Loucy (cell line): ENCODE measurements at regions not wholly inside any gene's neighbourhood (a gene's known extent, or its start where the extent isn't known, plus 50 kb on each side); places are given as distances from the start of the nearest gene placed in this dataset.
"Not testable (repeated sequence)": the region's sequence is repeated elsewhere in the genome, so short reads cannot be mapped to it uniquely, and the experiment has no call there.

Experiments
- H2AFZ ChIP-seq: fragments of 200-600 bp; sonication (generic); 2 replicates; pipeline ENCODE4 v1.6.0; 2016; ENCODE audit warnings: antibody characterized with exemption, mild to moderate bottlenecking, low read length, moderate library complexity
- H3F3A ChIP-seq: fragments of 200-600 bp; 2 replicates; pipeline ENCODE4 v1.6.0; 2016; ENCODE audit warnings: antibody characterized with exemption, low read depth, mild to moderate bottlenecking
- H3K27me3 ChIP-seq: fragments of 200-600 bp; sonication (generic); 2 replicates; pipeline ENCODE4 v1.6.1; 2014; ENCODE audit warnings: low read length, mild to moderate bottlenecking; ENCODE audit not compliant: insufficient read depth, poor library complexity, severe bottlenecking
- H3K36me3 ChIP-seq: fragments of 200-600 bp; sonication (generic); 2 replicates; pipeline ENCODE4 v1.6.1; 2016; ENCODE audit warnings: low read length; ENCODE audit not compliant: insufficient read depth
- H3K4me1 ChIP-seq: fragments of 200-600 bp; sonication (generic); 2 replicates; pipeline ENCODE4 v1.5.1; 2014; ENCODE audit warnings: low read length, mild to moderate bottlenecking; ENCODE audit not compliant: insufficient read depth, poor library complexity, severe bottlenecking
- H3K4me2 ChIP-seq: fragments of 200-600 bp; sonication (generic); 2 replicates; pipeline ENCODE4 v1.6.0; 2014; ENCODE audit warnings: antibody characterized with exemption, low read length, low read depth, mild to moderate bottlenecking; ENCODE audit not compliant: poor library complexity, severe bottlenecking
- H3K4me3 ChIP-seq: fragments of 200-600 bp; sonication (generic); 2 replicates; pipeline ENCODE4 v1.5.1; 2014; ENCODE audit warnings: low read length, mild to moderate bottlenecking, mixed read lengths; ENCODE audit not compliant: poor library complexity, severe bottlenecking
- H3K79me2 ChIP-seq: fragments of 200-600 bp; sonication (generic); 2 replicates; pipeline ENCODE4 v1.6.1; 2014; ENCODE audit warnings: low read length; ENCODE audit not compliant: insufficient read depth
- H3K9ac ChIP-seq: fragments of 200-600 bp; sonication (generic); 2 replicates; pipeline ENCODE4 v1.6.0; 2014; ENCODE audit warnings: mild to moderate bottlenecking, low read depth, low read length, moderate library complexity; ENCODE audit not compliant: poor library complexity, severe bottlenecking
- H3K9me2 ChIP-seq: fragments of 200-600 bp; sonication (generic); replicated peaks from 2 replicates; pipeline ENCODE4 v1.6.1; 2016; ENCODE audit warnings: low read depth, low read length, mixed read lengths
- H3K9me3 ChIP-seq: fragments of 200-600 bp; sonication (generic); 2 replicates; pipeline ENCODE4 v1.6.1; 2014; ENCODE audit warnings: mild to moderate bottlenecking, antibody characterized with exemption, low read length, low read depth; ENCODE audit not compliant: insufficient read depth
- H4K20me1 ChIP-seq: fragments of 200-600 bp; sonication (generic); 2 replicates; pipeline ENCODE4 v1.6.0; 2014; ENCODE audit warnings: antibody characterized with exemption, low read length, mild to moderate bottlenecking; ENCODE audit not compliant: insufficient read depth, poor library complexity, severe bottlenecking
- EZH2phosphoT487 ChIP-seq: fragments of 200-600 bp; IDR thresholded peaks from 2 replicates; pipeline ENCODE4 v1.6.1; 2018; ENCODE audit warnings: antibody characterized with exemption, mild to moderate bottlenecking, moderate library complexity, borderline replicate concordance
- TF ChIP-seq, protein P1 (sequence below): fragments of 200-600 bp; sonication (generic); conservative IDR thresholded peaks from 2 replicates; pipeline ENCODE4 v1.5.1; 2014; ENCODE audit warnings: mild to moderate bottlenecking, antibody characterized with exemption, low read length

DNA sequence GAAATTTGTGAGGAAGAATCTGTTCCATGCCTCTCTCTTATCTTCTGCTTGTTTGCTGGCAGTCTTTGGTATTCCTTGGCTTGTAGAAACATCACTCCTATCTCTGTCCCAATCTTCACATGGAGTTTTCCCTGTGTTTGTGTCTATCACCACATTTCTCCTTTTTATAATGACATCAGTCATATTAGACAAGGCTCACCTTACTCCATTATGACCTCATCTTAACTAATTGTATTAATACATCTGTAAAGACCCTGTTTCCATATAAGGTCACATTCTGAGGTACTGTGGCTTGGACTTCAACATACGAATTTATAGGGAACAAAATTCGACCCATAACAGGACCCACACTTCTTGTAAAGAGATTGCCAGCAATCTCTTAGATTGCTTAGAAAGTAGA lies 72.3 kb upstream of the POGK start:
- Histone ChIP-seq H3K9me2 (no peaks in the 10 kb centered on the region), H4K20me1 (no peaks in the 10 kb centered on the region), H3K79me2 (no peaks in the 10 kb centered on the region), H3K4me2 (no peak overlapping the region), H3K27me3 (no peaks in the 10 kb centered on the region), H3K9me3 (no peaks in the 10 kb centered on the region; the same call in 1 of the 2 replicates), H3K4me1 (no peaks in the 10 kb centered on the region), H3K4me3 (no peak overlapping the region), H2AFZ (no peak overlapping the region), H3K36me3 (no peaks in the 10 kb centered on the region), H3F3A (no peaks in the 10 kb centered on the region), H3K9ac (no peak overlapping the region)
- TF ChIP-seq EZH2phosphoT487: no peak
- TF ChIP-seq, protein P1, sequence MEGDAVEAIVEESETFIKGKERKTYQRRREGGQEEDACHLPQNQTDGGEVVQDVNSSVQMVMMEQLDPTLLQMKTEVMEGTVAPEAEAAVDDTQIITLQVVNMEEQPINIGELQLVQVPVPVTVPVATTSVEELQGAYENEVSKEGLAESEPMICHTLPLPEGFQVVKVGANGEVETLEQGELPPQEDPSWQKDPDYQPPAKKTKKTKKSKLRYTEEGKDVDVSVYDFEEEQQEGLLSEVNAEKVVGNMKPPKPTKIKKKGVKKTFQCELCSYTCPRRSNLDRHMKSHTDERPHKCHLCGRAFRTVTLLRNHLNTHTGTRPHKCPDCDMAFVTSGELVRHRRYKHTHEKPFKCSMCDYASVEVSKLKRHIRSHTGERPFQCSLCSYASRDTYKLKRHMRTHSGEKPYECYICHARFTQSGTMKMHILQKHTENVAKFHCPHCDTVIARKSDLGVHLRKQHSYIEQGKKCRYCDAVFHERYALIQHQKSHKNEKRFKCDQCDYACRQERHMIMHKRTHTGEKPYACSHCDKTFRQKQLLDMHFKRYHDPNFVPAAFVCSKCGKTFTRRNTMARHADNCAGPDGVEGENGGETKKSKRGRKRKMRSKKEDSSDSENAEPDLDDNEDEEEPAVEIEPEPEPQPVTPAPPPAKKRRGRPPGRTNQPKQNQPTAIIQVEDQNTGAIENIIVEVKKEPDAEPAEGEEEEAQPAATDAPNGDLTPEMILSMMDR: no peak

DNA sequence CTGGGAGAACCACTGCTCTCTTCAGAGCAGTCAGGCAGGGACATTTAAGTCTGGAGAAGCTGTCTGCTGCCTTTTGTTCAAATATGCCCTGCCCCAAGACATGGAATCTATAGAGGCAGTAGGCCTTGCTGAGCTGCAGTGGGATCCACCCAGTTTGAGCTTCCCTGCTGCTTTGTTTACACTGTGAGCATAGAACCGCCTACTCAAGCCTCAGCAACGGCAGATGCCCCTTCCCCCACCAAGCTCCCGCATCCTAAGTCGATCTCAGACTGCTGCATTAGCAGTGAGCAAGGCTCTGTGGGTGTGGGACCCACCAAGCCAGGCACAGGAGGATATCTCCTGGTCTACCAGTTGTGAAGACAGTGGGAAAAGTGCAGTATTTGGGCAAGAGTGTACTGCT lies 54.6 kb upstream of the POGK start:
- H3K27me3 ChIP-seq, H3K9ac ChIP-seq, H3K79me2 ChIP-seq, H3F3A ChIP-seq, H2AFZ ChIP-seq, H3K9me2 ChIP-seq, H3K36me3 ChIP-seq, H4K20me1 ChIP-seq, H3K4me2 ChIP-seq, H3K4me3 ChIP-seq, H3K9me3 ChIP-seq, H3K4me1 ChIP-seq: not testable (repeated sequence)

DNA sequence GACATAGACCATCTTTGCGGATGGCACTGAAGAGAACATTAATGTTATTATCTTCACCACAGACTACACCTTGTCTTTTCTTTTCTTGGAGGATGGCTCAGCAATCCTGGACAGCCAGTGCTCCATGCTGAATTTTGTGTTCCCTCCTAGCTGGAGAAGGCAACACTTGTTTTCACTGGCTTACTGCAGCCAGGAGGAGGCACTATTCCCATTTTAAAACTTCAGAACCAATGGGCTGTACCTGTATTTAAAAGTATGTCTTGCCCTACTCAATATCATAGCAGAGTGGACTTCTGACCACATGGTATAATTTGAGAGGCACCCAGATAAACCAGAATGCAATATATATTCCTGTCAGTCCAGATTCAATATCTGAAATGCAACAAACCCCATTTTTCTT lies 53.3 kb upstream of the POGK start:
- no peaks in the 10 kb centered on the region for H3K27me3 ChIP-seq
- no peak overlapping the region for H2AFZ ChIP-seq
- H3K9me3 ChIP-seq: no peaks in the 10 kb centered on the region
- no peaks in the 10 kb centered on the region for H3K79me2 ChIP-seq
- no peaks in the 10 kb centered on the region for H3K9me2 ChIP-seq
- TF ChIP-seq, protein P1: peak; percentile 46
- TF ChIP-seq EZH2phosphoT487: no peak
- no peaks in the 10 kb centered on the region for H4K20me1 ChIP-seq
- no peak overlapping the region for H3K4me2 ChIP-seq
- no peak overlapping the region for H3K9ac ChIP-seq
- H3K4me1 ChIP-seq: no peaks in the 10 kb centered on the region
- no peaks in the 10 kb centered on the region for H3K36me3 ChIP-seq
- H3F3A ChIP-seq: no peaks in the 10 kb centered on the region
- H3K4me3 ChIP-seq: no peak overlapping the region

DNA sequence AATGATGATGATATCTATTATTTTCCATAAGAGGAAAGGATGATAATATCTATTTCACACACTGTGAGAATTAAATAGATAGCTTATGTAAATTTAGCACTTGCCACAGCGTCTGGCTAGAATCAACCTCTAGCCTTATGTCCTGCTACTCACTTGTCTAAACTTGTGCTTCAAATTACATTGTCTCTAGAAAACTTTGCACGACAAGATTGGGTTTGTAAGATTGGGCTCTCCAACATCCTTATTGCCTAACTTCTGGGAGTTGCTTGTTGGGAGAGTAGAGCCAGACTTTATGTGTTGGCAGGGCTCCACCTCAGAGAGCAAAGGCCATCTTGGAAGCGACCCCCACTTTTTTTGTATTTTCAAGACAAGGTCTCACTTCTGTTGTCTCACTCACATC lies 50.0 kb upstream of the POGK start:
- no peaks in the 10 kb centered on the region for H4K20me1 ChIP-seq
- no peaks in the 10 kb centered on the region for H3K79me2 ChIP-seq
- H3K27me3 ChIP-seq: peaks cover 4% of the 10 kb centered on the region
- no peak overlapping the region for H3K4me3 ChIP-seq
- no peak overlapping the region for H2AFZ ChIP-seq
- no peak overlapping the region for H3K4me2 ChIP-seq
- no peaks in the 10 kb centered on the region for H3K9me3 ChIP-seq
- no peaks in the 10 kb centered on the region for H3K4me1 ChIP-seq
- no peaks in the 10 kb centered on the region for H3K36me3 ChIP-seq
- TF ChIP-seq, protein P1: no peak
- no peak for TF ChIP-seq EZH2phosphoT487
- no peaks in the 10 kb centered on the region for H3K9me2 ChIP-seq
- no peaks in the 10 kb centered on the region for H3F3A ChIP-seq
- no peak overlapping the region for H3K9ac ChIP-seq
